Lower leg skin (tissue), 3 donors: ENCODE measurements at regions not wholly inside any gene's neighbourhood (a gene's known extent, or its start where the extent isn't known, plus 50 kb on each side); places are given as distances from the start of the nearest gene placed in this dataset.

ENCODE experiments used
- CTCF ChIP-seq, 3 donors: fragments of 450-650 bp; IDR thresholded peaks; one replicate each; pipeline ENCODE4 v1.5.1; 2016; ENCODE audit warnings: antibody characterized with exemption in 3 of 3, mild to moderate bottlenecking in 3 of 3, moderate library complexity in 2 of 3
- POLR2A ChIP-seq, 2 donors: fragments of 450-650 bp; IDR thresholded peaks; one replicate each; pipeline ENCODE4 v1.6.1; 2016 to 2017; ENCODE audit warnings: antibody characterized with exemption in 2 of 2, mild to moderate bottlenecking in 1 of 2, moderate library complexity in 1 of 2

DNA sequence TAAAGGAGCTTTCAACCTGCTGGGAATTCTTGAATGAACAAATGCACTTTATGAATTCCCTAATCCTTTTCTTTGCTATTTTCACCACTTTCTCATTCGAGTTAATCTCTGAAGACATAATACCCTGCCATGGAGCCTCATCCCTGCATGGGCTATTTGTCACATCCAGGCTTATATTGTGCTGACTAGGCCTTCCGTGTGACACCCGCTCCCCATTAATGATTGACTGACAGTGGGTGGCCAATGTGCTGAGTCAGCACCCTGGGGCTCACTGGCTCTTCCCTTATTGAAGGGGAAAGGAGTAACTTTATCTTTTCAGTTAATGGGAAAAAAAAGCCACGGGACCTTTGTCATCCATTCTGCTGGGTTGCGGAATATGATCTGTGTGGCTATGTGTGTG is 1024.8 kb upstream of the EEF2KMT start:
- no peak for TF ChIP-seq CTCF (IDR thresholded peaks at IDR 0.05)
- TF ChIP-seq POLR2A (IDR thresholded peaks at IDR 0.05): no peak
